H1 (cell line): ENCODE measurements at regions not wholly inside any gene's neighbourhood (a gene's known extent, or its start where the extent isn't known, plus 50 kb on each side); places are given as distances from the start of the nearest gene placed in this dataset.

Experiments used
- CTCF ChIA-PET: fragments of 300-600 bp; sonication (Branson Sonifier 250); formaldehyde crosslinking; loops from one replicate; lab custom pipeline; 2021; ENCODE audit not compliant: partially characterized antibody; lab: Charles Lee
- POLR2A ChIA-PET: fragments of 300-600 bp; sonication (Branson Sonifier 250); formaldehyde crosslinking; loops from one replicate; lab custom pipeline; 2021; ENCODE audit warnings: inconsistent platforms; ENCODE audit not compliant: partially characterized antibody; lab: Charles Lee
- DNase-seq, 2 experiments: peaks; one replicate each; pipeline versions ENCODE4 v3.0.0 to v3.0.0-alpha.2; 2010 to 2022; ENCODE audit warnings: low spot score in 2 of 2, low read depth in 1 of 2, mixed read lengths in 1 of 2
- FAIRE-seq: peaks from 2 replicates; lab custom pipeline; 2011; peaks lifted over from hg19 to GRCh38; lab: Jason Lieb, UNC
- H2AFZ ChIP-seq: 2 replicates; pipeline ENCODE4 v1.8.1; 2012; ENCODE audit warnings: low read length, inconsistent platforms
- H2AK5ac ChIP-seq: 2 replicates; pipeline ENCODE4 v1.6.1; 2013; ENCODE audit warnings: low read depth, low read length
- H2BK120ac ChIP-seq: replicated peaks from 2 replicates; pipeline ENCODE3; 2013; ENCODE audit warnings: low read depth, low read length, inconsistent platforms
- H2BK12ac ChIP-seq: 2 replicates; pipeline ENCODE4 v1.6.1; 2013; ENCODE audit warnings: low read depth, low read length
- H2BK15ac ChIP-seq: 2 replicates; pipeline ENCODE4 v1.6.1; 2013; ENCODE audit warnings: low read length
- H2BK20ac ChIP-seq: 2 replicates; pipeline ENCODE4 v1.6.1; 2013; ENCODE audit warnings: low read length
- H2BK5ac ChIP-seq: 2 replicates; pipeline ENCODE4 v1.6.1; 2013; ENCODE audit warnings: low read depth, low read length
- H3K14ac ChIP-seq: 2 replicates; pipeline ENCODE4 v1.6.1; 2013; ENCODE audit warnings: inconsistent platforms; ENCODE audit not compliant: insufficient read length
- H3K18ac ChIP-seq: 2 replicates; pipeline ENCODE4 v1.6.1; 2013; ENCODE audit warnings: low read length; ENCODE audit errors: extremely low read depth
- H3K23ac ChIP-seq: 2 replicates; pipeline ENCODE4 v1.6.1; 2013; ENCODE audit warnings: inconsistent platforms; ENCODE audit not compliant: insufficient read length
- H3K23me2 ChIP-seq: 2 replicates; pipeline ENCODE4 v1.6.1; 2013; ENCODE audit warnings: low read depth, low read length
- H3K27ac ChIP-seq: 2 replicates; pipeline ENCODE4 v1.6.1; 2011; ENCODE audit warnings: low read depth, low read length, inconsistent platforms
- H3K27me3 ChIP-seq, 4 experiments: replicated peaks in 1 of 4; 1 replicate in 1 of 4; 2 replicates in 3 of 4; pipeline versions ENCODE4 v1.6.1 to v1.8.1; 2011 to 2013; ENCODE audit warnings: low read length in 3 of 4, mild to moderate bottlenecking in 3 of 4, inconsistent platforms in 2 of 4, mixed read lengths in 2 of 4, moderate library complexity in 1 of 4; ENCODE audit not compliant: control insufficient read depth in 3 of 4, insufficient read depth in 3 of 4; ENCODE audit errors: extremely low read depth in 1 of 4
- H3K36me3 ChIP-seq, 4 experiments: 2 replicates each; pipeline versions ENCODE4 v1.6.1 to v1.8.1; 2011 to 2013; ENCODE audit warnings: mild to moderate bottlenecking in 4 of 4, low read length in 3 of 4, moderate library complexity in 2 of 4, control low read depth in 1 of 4, inconsistent platforms in 1 of 4; ENCODE audit not compliant: insufficient read depth in 4 of 4, control insufficient read depth in 2 of 4
- H3K4ac ChIP-seq: replicated peaks from 2 replicates; pipeline ENCODE3; 2013; ENCODE audit warnings: low read length, low read depth, mixed read lengths, inconsistent platforms; ENCODE audit not compliant: insufficient read length
- H3K4me1 ChIP-seq, 4 experiments: replicated peaks in 1 of 4; 1 replicate in 1 of 4; 2 replicates in 3 of 4; pipeline versions ENCODE4 v1.6.1 to v1.8.1; 2011 to 2013; ENCODE audit warnings: low read length in 3 of 4, inconsistent platforms in 2 of 4, mixed read lengths in 1 of 4; ENCODE audit not compliant: insufficient read depth in 4 of 4, control insufficient read depth in 3 of 4
- H3K4me2 ChIP-seq, 2 experiments: 2 replicates each; pipeline versions ENCODE4 v1.6.1 to v1.8.1; 2011 to 2013; ENCODE audit warnings: low read depth in 2 of 2, low read length in 2 of 2, control low read depth in 1 of 2, inconsistent platforms in 1 of 2, mild to moderate bottlenecking in 1 of 2; ENCODE audit not compliant: insufficient read depth in 1 of 2
- H3K4me3 ChIP-seq, 4 experiments: fragments of 200-600, 300-600 bp in 1 of 4; sonication (generic), shearing (Covaris generic), sonication (Bioruptor Twin) in 1 of 4; 2 replicates each; pipeline versions ENCODE4 v1.5.1 to v1.8.1; 2011 to 2016; ENCODE audit warnings: low read length in 4 of 4, low read depth in 3 of 4, control low read depth in 2 of 4, inconsistent platforms in 2 of 4, mild to moderate bottlenecking in 2 of 4, mixed read lengths in 1 of 4, moderate library complexity in 1 of 4; ENCODE audit not compliant: insufficient read depth in 2 of 4; ENCODE audit errors: extremely low read depth in 1 of 4
- H3K56ac ChIP-seq: replicated peaks from 2 replicates; pipeline ENCODE3; 2013; ENCODE audit warnings: low read depth, mild to moderate bottlenecking, mixed read lengths, low read length, inconsistent platforms; ENCODE audit not compliant: insufficient read length
- H3K79me1 ChIP-seq: 2 replicates; pipeline ENCODE4 v1.6.1; 2013; ENCODE audit warnings: low read depth, low read length, control low read depth
- H3K79me2 ChIP-seq, 2 experiments: 2 replicates each; pipeline versions ENCODE4 v1.6.1 to v1.8.1; 2012 to 2013; ENCODE audit warnings: low read length in 2 of 2, mild to moderate bottlenecking in 2 of 2, inconsistent platforms in 1 of 2; ENCODE audit not compliant: insufficient read depth in 2 of 2, control insufficient read depth in 1 of 2
- H3K9ac ChIP-seq, 4 experiments: replicated peaks in 1 of 4; 1 replicate in 1 of 4; 2 replicates in 3 of 4; pipeline versions ENCODE4 v1.6.1 to v1.8.1; 2011 to 2013; ENCODE audit warnings: low read depth in 3 of 4, low read length in 3 of 4, control low read depth in 2 of 4, mild to moderate bottlenecking in 2 of 4, moderate library complexity in 2 of 4, inconsistent platforms in 1 of 4; ENCODE audit errors: extremely low read depth in 1 of 4
- H3K9me3 ChIP-seq, 2 experiments: 2 replicates each; pipeline versions ENCODE4 v1.6.1 to v1.8.1; 2012 to 2013; ENCODE audit warnings: mild to moderate bottlenecking in 2 of 2, moderate library complexity in 2 of 2, control low read depth in 1 of 2, inconsistent platforms in 1 of 2, low read depth in 1 of 2, low read length in 1 of 2, mixed read lengths in 1 of 2; ENCODE audit not compliant: insufficient read depth in 2 of 2
- H4K20me1 ChIP-seq, 2 experiments: replicated peaks in 1 of 2; 2 replicates each; pipeline versions ENCODE3 to v1.8.1; 2011 to 2013; ENCODE audit warnings: inconsistent platforms in 2 of 2, low read length in 2 of 2, mild to moderate bottlenecking in 1 of 2; ENCODE audit not compliant: insufficient read depth in 2 of 2, control insufficient read depth in 1 of 2
- H4K5ac ChIP-seq: 2 replicates; pipeline ENCODE4 v1.6.1; 2013; ENCODE audit warnings: low read length, low read depth, mixed read lengths, inconsistent platforms; ENCODE audit not compliant: insufficient read length
- H4K8ac ChIP-seq: 2 replicates; pipeline ENCODE4 v1.8.0; 2013; ENCODE audit warnings: mild to moderate bottlenecking, moderate library complexity, low read length, inconsistent platforms; ENCODE audit not compliant: insufficient read depth; ENCODE audit errors: extremely low read depth
- H4K91ac ChIP-seq: replicated peaks from 2 replicates; pipeline ENCODE3; 2013; ENCODE audit warnings: low read length, mixed read lengths, inconsistent platforms; ENCODE audit not compliant: insufficient read length
- CTCF ChIP-seq, 3 experiments: IDR thresholded peaks; 1 replicate in 2 of 3; 2 replicates in 1 of 3; pipeline versions ENCODE4 v1.5.1 to v1.6.1; 2011; ENCODE audit warnings: low read length in 3 of 3, mild to moderate bottlenecking in 3 of 3, inconsistent platforms in 2 of 3, low read depth in 1 of 3, moderate library complexity in 1 of 3; ENCODE audit not compliant: insufficient read depth in 1 of 3; ENCODE audit errors: control extremely low read depth in 1 of 3
- MAX ChIP-seq: IDR thresholded peaks from 2 replicates; pipeline ENCODE4 v1.6.1; 2012; ENCODE audit warnings: inconsistent platforms
- RAD21 ChIP-seq, 2 experiments: IDR thresholded peaks in 1 of 2; conservative IDR thresholded peaks in 1 of 2; 2 replicates each; pipeline ENCODE4 v1.6.1; 2011; ENCODE audit warnings: low read depth in 2 of 2, low read length in 2 of 2, improper control_type of control experiment in 1 of 2, inconsistent platforms in 1 of 2, mild to moderate bottlenecking in 1 of 2, moderate library complexity in 1 of 2
- whole genome bisulfite sequencing, 2 experiments: shearing (Covaris generic) in 1 of 2; methylation state at CpG; one replicate each; pipeline versions ENCODE4 v1.1.6 to v1.1.7; 2013 to 2015; ENCODE audit warnings: low lambda C conversion rate in 2 of 2, mixed read lengths in 2 of 2, inconsistent platforms in 1 of 2, low coverage in 1 of 2, missing lambda C conversion rate in 1 of 2; ENCODE audit not compliant: insufficient replicate concordance in 2 of 2, insufficient coverage in 1 of 2, insufficient read length in 1 of 2; ENCODE audit errors: extremely low coverage in 1 of 2, missing lambda C conversion rate in 1 of 2; 5-methylcytosine and 5-hydroxymethylcytosine counted together

DNA sequence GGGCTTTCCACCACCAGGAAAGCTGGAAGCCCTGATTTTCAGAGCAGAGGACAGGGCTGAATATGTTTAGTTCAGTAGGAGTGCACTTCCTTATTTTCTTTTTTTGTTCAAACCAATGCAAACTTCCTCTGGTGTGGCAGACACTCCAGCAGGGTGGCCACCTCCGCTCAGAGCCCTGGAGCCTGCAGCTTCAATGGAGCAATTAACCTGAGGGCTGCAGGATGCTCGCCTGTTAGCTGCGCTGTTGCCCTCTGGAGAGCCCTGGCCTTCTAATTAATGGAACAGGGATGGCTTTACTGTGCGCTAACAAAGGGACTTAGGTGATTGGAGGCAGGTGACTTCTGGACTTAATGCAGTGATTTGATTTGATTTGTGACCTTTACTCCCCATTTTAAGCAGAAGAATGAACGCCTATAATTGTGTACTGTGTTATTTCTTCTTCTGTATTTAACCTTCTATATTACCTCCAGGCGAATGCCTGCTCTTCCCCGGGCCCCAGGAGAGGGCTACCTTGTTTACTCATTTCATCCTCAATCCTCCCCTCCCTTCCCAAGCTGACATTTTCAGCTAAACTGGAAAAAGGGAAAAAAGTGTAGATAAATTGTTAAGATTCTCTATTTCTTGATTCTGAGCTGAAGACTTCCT lies 123.0 kb upstream of the CTBP2 start:
- H3K14ac ChIP-seq: no peak overlapping the region
- no peak overlapping the region for H2BK12ac ChIP-seq
- H3K18ac ChIP-seq: no peak overlapping the region
- H3K79me2 ChIP-seq: no peaks in the 10 kb centered on the region
- H3K56ac ChIP-seq: no peak overlapping the region
- H4K91ac ChIP-seq: no peak overlapping the region
- H3K79me1 ChIP-seq: no peaks in the 10 kb centered on the region
- H2BK5ac ChIP-seq: no peak overlapping the region
- no peaks in the 10 kb centered on the region; a peak in 1 of 7 replicates for H3K4me1 ChIP-seq
- no peak overlapping the region for H4K8ac ChIP-seq
- peaks cover 0 to 4% of the 10 kb centered on the region in 2 experiments; a peak in 1 of 4 replicates for H3K9me3 ChIP-seq
- 0 out of 7 replicates have a peak, but pooled peaks cover 0 to 3% (median 0%) of the 10 kb centered on the region in 4 experiments for H3K27me3 ChIP-seq
- H2BK20ac ChIP-seq: no peak overlapping the region
- CTCF ChIA-PET: interaction anchor here (0.6 to 1.6 kb wide), 8 partner anchors 9 to 540 kb away, joined by 3 to 5 read pairs (median 3); no protein-coding TSS in a partner anchor
- no peak overlapping the region for H3K4me2 ChIP-seq
- H3K4me3 ChIP-seq: no peak overlapping the region
- no peak overlapping the region for H3K9ac ChIP-seq
- POLR2A ChIA-PET: no interaction called here
- H4K20me1 ChIP-seq: no peaks in the 10 kb centered on the region
- WGBS, 2 experiments: 77% methylated on average over 7 of the region's 7 CpGs; no CpG with 5 or more reads in 1 of the 2 experiments
- H4K5ac ChIP-seq: no peak overlapping the region
- H2AFZ ChIP-seq: no peak overlapping the region
- no peak overlapping the region for H2BK15ac ChIP-seq
- no peaks in the 10 kb centered on the region for H3K36me3 ChIP-seq
- no peak overlapping the region for H2AK5ac ChIP-seq
- no peak for FAIRE-seq
- H3K23ac ChIP-seq: no peak overlapping the region
- H3K27ac ChIP-seq: no peak overlapping the region
- TF ChIP-seq RAD21 (IDR thresholded peaks at IDR 0.05 in 1 of 2, conservative IDR thresholded peaks at IDR 0.05 in 1 of 2; ENCODE audit: low read depth in 2 of 2, low read length in 2 of 2) (peak; percentile 29 to 54), CTCF (IDR thresholded peaks at IDR 0.05; ENCODE audit: control extremely low read depth in 1 of 3, insufficient read depth in 1 of 3, low read depth in 1 of 3, low read length in 3 of 3) (peak; percentile 7 to 17 (median 16); a peak in 2 of 4 replicates), MAX (no peak)
- no peaks in the 10 kb centered on the region for H3K23me2 ChIP-seq
- H3K4ac ChIP-seq: no peak overlapping the region
- no peak for DNase-seq
- H2BK120ac ChIP-seq: no peak overlapping the region
